Vagina (tissue), 2 donors: ENCODE measurements at regions not wholly inside any gene's neighbourhood (a gene's known extent, or its start where the extent isn't known, plus 50 kb on each side); places are given as distances from the start of the nearest gene placed in this dataset.

Experiments used
- DNase-seq, 2 donors: peaks; one replicate each; pipeline ENCODE4 v3.0.0-alpha.2; 2017; ENCODE audit errors: extremely low spot score in 2 of 2
- H3K27ac ChIP-seq: fragments of 200-600 bp; sonication (generic); one replicate; pipeline ENCODE4 v1.5.1; 2019
- H3K27me3 ChIP-seq: fragments of 200-600 bp; sonication (generic); one replicate; pipeline ENCODE4 v1.5.1; 2019
- H3K36me3 ChIP-seq, 2 donors: fragments of 200-600 bp; sonication (generic); one replicate each; pipeline ENCODE4 v1.5.1; 2017 to 2019
- H3K4me1 ChIP-seq: fragments of 200-600 bp; sonication (generic); one replicate; pipeline ENCODE4 v1.5.1; 2019
- H3K4me3 ChIP-seq, 2 donors: fragments of 200-600 bp; sonication (generic); 1 replicate in 1 of 2; 2 replicates in 1 of 2; pipeline ENCODE4 v1.5.1; 2016 to 2019
- H3K9me3 ChIP-seq: fragments of 200-600 bp; sonication (generic); one replicate; pipeline ENCODE4 v1.5.1; 2019
- CTCF ChIP-seq, 3 experiments: fragments of 450-650 bp in 2 of 3; fragments of 200-600 bp in 1 of 3; sonication (generic) in 1 of 3; IDR thresholded peaks; one replicate each; pipeline ENCODE4 v1.5.1; 2017 to 2019; ENCODE audit warnings: antibody characterized with exemption in 3 of 3, mild to moderate bottlenecking in 2 of 3, moderate library complexity in 2 of 3
- POLR2A ChIP-seq, 2 donors: fragments of 450-650 bp; IDR thresholded peaks; one replicate each; pipeline ENCODE4 v1.6.1; 2017; ENCODE audit warnings: antibody characterized with exemption in 2 of 2, mild to moderate bottlenecking in 2 of 2, moderate library complexity in 2 of 2
- POLR2AphosphoS5 ChIP-seq, 2 donors: sonication (generic); formaldehyde crosslinking; IDR thresholded peaks; one replicate each; pipeline ENCODE4 v1.9.0; 2017; ENCODE audit warnings: antibody characterized with exemption in 2 of 2, mild to moderate bottlenecking in 2 of 2, low read depth in 1 of 2; ENCODE audit not compliant: insufficient read depth in 1 of 2
- intact Hi-C: fragments of 100-400 bp; cut with DNase I; formaldehyde crosslinking; loops from one replicate; pipeline ENCODE4 v1.15.1; 2023

- H3K36me3 ChIP-seq: no peaks in the 10 kb centered on the region
- no peak for DNase-seq
- H3K27me3 ChIP-seq: no peaks in the 10 kb centered on the region
- no peak overlapping the region for H3K4me3 ChIP-seq
- intact Hi-C loops: no loop called here
- H3K27ac ChIP-seq: no peak overlapping the region
- no peak for TF ChIP-seq POLR2A (IDR thresholded peaks at IDR 0.05)
- H3K4me1 ChIP-seq: no peaks in the 10 kb centered on the region
- H3K9me3 ChIP-seq: no peaks in the 10 kb centered on the region
Observed at GRCh38 chr12:61107118-61107517, 1153.1 kb upstream of the USP15 start.

DNA sequence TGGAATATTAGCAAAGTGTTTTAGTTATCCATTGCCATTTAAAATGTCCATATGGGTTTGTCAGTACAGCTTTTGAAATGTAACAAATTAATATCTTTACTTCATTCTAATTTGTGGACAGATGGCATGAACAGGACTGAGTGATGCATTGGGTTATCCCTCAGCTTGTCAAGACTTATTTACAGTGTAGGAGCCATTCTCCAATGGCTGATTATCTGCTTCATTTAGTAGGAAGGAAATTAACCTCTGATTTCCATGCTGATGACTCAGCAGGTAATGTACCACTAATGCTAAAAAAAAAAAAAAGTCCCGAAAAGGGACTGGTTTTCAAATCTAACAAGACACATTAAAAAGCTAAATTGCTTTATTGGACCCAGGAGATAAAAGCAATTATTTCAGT is 1149.0 kb upstream of the USP15 start:
- intact Hi-C loops: no loop called here
- Histone ChIP-seq H3K4me3 (no peak overlapping the region), H3K4me1 (no peaks in the 10 kb centered on the region), H3K27me3 (no peaks in the 10 kb centered on the region), H3K36me3 (no peaks in the 10 kb centered on the region), H3K9me3 (no peaks in the 10 kb centered on the region), H3K27ac (no peak overlapping the region)
- TF ChIP-seq POLR2AphosphoS5 (IDR thresholded peaks at IDR 0.05; ENCODE audit: insufficient read depth in 1 of 2, low read depth in 1 of 2) (no peak), CTCF (IDR thresholded peaks at IDR 0.05) (no peak), POLR2A (IDR thresholded peaks at IDR 0.05) (no peak)
- no peak for DNase-seq

GRCh38 chr12:61137677-61138414 is 1122.4 kb upstream of the USP15 start:
- intact Hi-C loops: no loop called here
- no peak for DNase-seq
- no peaks in the 10 kb centered on the region for H3K36me3 ChIP-seq
- no peak overlapping the region for H3K4me3 ChIP-seq
- no peaks in the 10 kb centered on the region for H3K9me3 ChIP-seq
- no peak overlapping the region for H3K27ac ChIP-seq
- no peaks in the 10 kb centered on the region for H3K4me1 ChIP-seq
- H3K27me3 ChIP-seq: no peaks in the 10 kb centered on the region
- no peak for TF ChIP-seq CTCF (IDR thresholded peaks at IDR 0.05)

GRCh38 chr12:61138415-61138759 is 1121.8 kb upstream of the USP15 start:
- Histone ChIP-seq H3K9me3 (no peaks in the 10 kb centered on the region), H3K4me1 (no peaks in the 10 kb centered on the region), H3K36me3 (no peaks in the 10 kb centered on the region), H3K27me3 (no peaks in the 10 kb centered on the region), H3K27ac (no peak overlapping the region), H3K4me3 (no peak overlapping the region)
- TF ChIP-seq POLR2A (IDR thresholded peaks at IDR 0.05) (no peak), POLR2AphosphoS5 (IDR thresholded peaks at IDR 0.05; ENCODE audit: insufficient read depth in 1 of 2, low read depth in 1 of 2) (no peak), CTCF (IDR thresholded peaks at IDR 0.05) (no peak)
- intact Hi-C loops: no loop called here
- no peak for DNase-seq

DNA sequence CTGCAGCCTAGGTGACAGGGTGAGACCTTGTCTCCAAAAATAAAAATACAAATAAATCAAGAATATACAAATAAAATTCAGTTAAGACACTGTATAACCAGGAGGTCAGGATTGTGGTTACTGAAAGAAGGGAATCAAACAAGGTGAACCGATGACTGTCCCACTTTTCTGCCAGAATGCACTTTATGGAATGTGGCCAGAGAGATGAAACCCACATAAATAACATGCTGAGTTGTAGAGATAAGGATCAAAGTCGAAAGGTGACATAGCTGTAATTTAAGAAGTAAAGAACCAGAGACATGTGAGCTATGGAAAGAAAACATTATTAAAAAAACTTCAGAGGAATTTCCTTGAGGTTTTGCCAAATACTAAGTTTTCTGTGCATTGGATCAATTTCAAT is 1098.2 kb upstream of the USP15 start:
- H3K27ac ChIP-seq: no peak overlapping the region
- no peak for TF ChIP-seq POLR2A (IDR thresholded peaks at IDR 0.05)
- no peak for TF ChIP-seq CTCF (IDR thresholded peaks at IDR 0.05)
- no peak for TF ChIP-seq POLR2AphosphoS5 (IDR thresholded peaks at IDR 0.05; ENCODE audit: insufficient read depth in 1 of 2, low read depth in 1 of 2)
- H3K27me3 ChIP-seq: no peaks in the 10 kb centered on the region
- H3K4me1 ChIP-seq: no peaks in the 10 kb centered on the region
- no peak overlapping the region for H3K4me3 ChIP-seq
- no peaks in the 10 kb centered on the region for H3K36me3 ChIP-seq
- H3K9me3 ChIP-seq: no peaks in the 10 kb centered on the region
- DNase-seq: no peak
- intact Hi-C loops: no loop called here
